Testis (tissue), 2 donors: ENCODE measurements at regions not wholly inside any gene's neighbourhood (a gene's known extent, or its start where the extent isn't known, plus 50 kb on each side); places are given as distances from the start of the nearest gene placed in this dataset.

ENCODE experiments used
- DNase-seq: peaks from one replicate; pipeline ENCODE4 v3.0.0-alpha.2; 2019
- H3K27ac ChIP-seq, 2 donors: fragments of 200-600 bp; sonication (generic); one replicate each; pipeline ENCODE4 v1.5.1; 2019
- H3K27me3 ChIP-seq: fragments of 200-600 bp; sonication (generic); one replicate; pipeline ENCODE4 v1.5.1; 2019
- H3K36me3 ChIP-seq: fragments of 200-600 bp; sonication (generic); one replicate; pipeline ENCODE4 v1.5.1; 2017; ENCODE audit warnings: low read depth; ENCODE audit errors: missing control alignments
- H3K4me1 ChIP-seq: fragments of 200-600 bp; sonication (generic); one replicate; pipeline ENCODE4 v1.5.1; 2019
- H3K4me3 ChIP-seq, 2 donors: fragments of 200-600 bp; sonication (generic); one replicate each; pipeline ENCODE4 v1.5.1; 2017 to 2019
- H3K9me3 ChIP-seq: fragments of 200-600 bp; sonication (generic); one replicate; pipeline ENCODE4 v1.5.1; 2017
- CTCF ChIP-seq, 3 experiments: fragments of 450-650 bp in 2 of 3; fragments of 200-600 bp in 1 of 3; sonication (generic) in 1 of 3; IDR thresholded peaks; one replicate each; pipeline ENCODE4 v1.5.1; 2016 to 2019; ENCODE audit warnings: antibody characterized with exemption in 3 of 3, mild to moderate bottlenecking in 2 of 3, moderate library complexity in 1 of 3
- POLR2A ChIP-seq: fragments of 450-650 bp; IDR thresholded peaks from one replicate; pipeline ENCODE4 v1.6.1; 2017; ENCODE audit warnings: antibody characterized with exemption, mild to moderate bottlenecking, moderate library complexity
- WGBS, 2 donors: methylation state at CpG; one replicate each; pipeline ENCODE4 v1.1.5; 2018; 5-methylcytosine and 5-hydroxymethylcytosine counted together
- intact Hi-C: fragments of 100-400 bp; cut with DNase I; formaldehyde crosslinking; loops from one replicate; pipeline ENCODE4 v1.15.1; 2023; ENCODE audit warnings: low total_unique reads

- Histone ChIP-seq H3K27ac (no peak overlapping the region), H3K27me3 (no peaks in the 10 kb centered on the region), H3K9me3 (no peaks in the 10 kb centered on the region), H3K4me1 (no peaks in the 10 kb centered on the region), H3K4me3 (no peak overlapping the region), H3K36me3 (no peaks in the 10 kb centered on the region)
- TF ChIP-seq CTCF (IDR thresholded peaks at IDR 0.05) (no peak), POLR2A (no peak)
- intact Hi-C loops: no loop called here
- no peak for DNase-seq
- 56 to 69% methylated on average over 2 of the region's 2 CpGs for WGBS, 2 donors
Measured at GRCh38 chr14:25140411-25140810, 90.5 kb upstream of the STXBP6 start.

GRCh38 chr14:25136811-25137210, 86.9 kb upstream of the STXBP6 start:
- H3K4me3 ChIP-seq: no peak overlapping the region
- TF ChIP-seq POLR2A (no peak), CTCF (IDR thresholded peaks at IDR 0.05) (no peak)
- H3K9me3 ChIP-seq: no peaks in the 10 kb centered on the region
- intact Hi-C loops: no loop called here
- 63 to 83% methylated on average over 1 to 5 of the region's 5 CpGs for WGBS, 2 donors
- H3K36me3 ChIP-seq: no peaks in the 10 kb centered on the region
- H3K27ac ChIP-seq: no peak overlapping the region
- DNase-seq: no peak
- H3K27me3 ChIP-seq: no peaks in the 10 kb centered on the region
- H3K4me1 ChIP-seq: no peaks in the 10 kb centered on the region

DNA sequence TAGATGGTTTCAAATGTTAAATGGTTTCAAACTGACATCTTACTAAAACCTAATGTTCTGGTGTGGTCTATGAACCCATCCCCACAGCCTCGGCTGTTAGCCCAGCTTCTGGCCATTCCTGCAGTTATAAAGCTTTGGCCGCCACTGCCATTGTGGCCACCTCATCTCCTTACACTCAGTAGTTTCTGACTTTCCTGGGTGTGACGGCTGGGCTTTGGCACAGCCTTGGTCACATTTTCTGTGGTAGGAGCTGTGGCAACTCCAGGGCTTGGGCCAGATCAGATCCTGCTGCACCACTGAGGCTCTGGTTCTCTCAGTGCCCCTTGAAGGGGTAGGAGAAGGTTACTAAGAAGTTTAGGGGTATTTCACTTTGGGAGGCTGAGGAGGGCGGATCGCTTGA, 84.2 kb upstream of the STXBP6 start:
- TF ChIP-seq CTCF (IDR thresholded peaks at IDR 0.05): no peak
- DNase-seq: no peak
- 85 to 91% methylated on average over 5 of the region's 5 CpGs for whole genome bisulfite sequencing, 2 donors
- H3K27me3 ChIP-seq: no peaks in the 10 kb centered on the region
- no peaks in the 10 kb centered on the region for H3K4me1 ChIP-seq
- no peaks in the 10 kb centered on the region for H3K36me3 ChIP-seq
- no peaks in the 10 kb centered on the region for H3K9me3 ChIP-seq
- no peak overlapping the region for H3K4me3 ChIP-seq
- intact Hi-C loops: no loop called here
- H3K27ac ChIP-seq: no peak overlapping the region

DNA sequence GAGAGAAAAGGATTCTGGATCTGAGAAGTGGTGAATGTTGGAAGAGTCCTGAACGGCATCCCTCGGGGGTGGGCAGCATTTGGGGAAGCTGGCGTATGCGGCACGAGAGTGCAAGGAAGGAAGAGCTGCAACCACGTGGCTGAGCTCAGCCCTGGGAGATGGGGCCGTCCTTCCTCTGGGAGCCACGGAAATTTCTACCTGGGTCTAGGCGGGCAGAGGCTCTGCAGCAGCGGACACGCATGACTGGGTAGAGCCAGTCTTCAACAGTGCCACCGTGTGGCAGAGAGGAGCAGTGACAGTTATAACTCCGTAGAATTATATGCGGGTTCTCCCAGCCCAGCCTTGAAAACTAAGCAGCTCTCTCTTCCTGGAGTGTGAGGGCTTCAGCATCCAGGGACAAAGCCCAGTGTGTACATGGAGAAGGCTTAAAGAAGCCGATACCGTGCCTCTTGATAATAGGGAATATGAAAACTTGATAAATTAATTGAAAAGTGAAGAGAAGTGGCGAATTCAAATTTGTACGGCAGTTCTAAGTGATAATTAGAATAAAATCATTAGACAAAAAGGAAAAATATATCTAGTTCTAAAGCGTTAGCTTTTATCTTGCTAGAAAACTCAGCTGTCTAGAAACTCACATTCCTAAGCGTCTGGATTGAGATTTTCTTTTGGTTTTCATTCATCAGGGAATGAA, 82.9 kb upstream of the STXBP6 start:
- intact Hi-C loops: no loop called here
- WGBS, 2 donors: 13 to 14% methylated on average over 19 to 20 of the region's 20 CpGs
- H3K4me3 ChIP-seq: no peak overlapping the region
- TF ChIP-seq CTCF (IDR thresholded peaks at IDR 0.05) (peak; percentile 55 to 75 (median 71)), POLR2A (no peak)
- no peaks in the 10 kb centered on the region for H3K9me3 ChIP-seq
- no peak overlapping the region for H3K27ac ChIP-seq
- H3K27me3 ChIP-seq: no peaks in the 10 kb centered on the region
- no peaks in the 10 kb centered on the region for H3K36me3 ChIP-seq
- DNase-seq: peak; percentile 81
- H3K4me1 ChIP-seq: no peaks in the 10 kb centered on the region

- Histone ChIP-seq H3K4me3 (no peak overlapping the region), H3K36me3 (no peaks in the 10 kb centered on the region), H3K9me3 (no peaks in the 10 kb centered on the region), H3K27ac (no peak overlapping the region), H3K4me1 (no peaks in the 10 kb centered on the region), H3K27me3 (no peaks in the 10 kb centered on the region)
- WGBS, 2 donors: 60 to 63% methylated on average over 2 of the region's 2 CpGs
- intact Hi-C loops: no loop called here
- no peak for DNase-seq
- TF ChIP-seq CTCF (IDR thresholded peaks at IDR 0.05): no peak
- TF ChIP-seq POLR2A: no peak
Measured at GRCh38 chr14:25132094-25132493, 82.1 kb upstream of the STXBP6 start.
